CD4-positive, alpha-beta T cell (primary cell): ENCODE measurements at regions not wholly inside any gene's neighbourhood (a gene's known extent, or its start where the extent isn't known, plus 50 kb on each side); places are given as distances from the start of the nearest gene placed in this dataset.

ENCODE experiments used
- ATAC-seq: fragments of 200-7000 bp; cut with Tn5 transposase; one replicate; pipeline ENCODE4 v1.10.0; 2022; ENCODE audit warnings: mild to moderate bottlenecking; ENCODE audit not compliant: poor library complexity
- CTCF ChIA-PET: fragments of 350-600 bp; sonication (Branson Sonifier 250); formaldehyde crosslinking; loops from one replicate; lab custom pipeline; 2021; ENCODE audit warnings: antibody characterized with exemption, inconsistent platforms; lab: Charles Lee
- POLR2A ChIA-PET: fragments of 350-600 bp; sonication (Branson Sonifier 250); formaldehyde crosslinking; loops from one replicate; lab custom pipeline; 2021; ENCODE audit warnings: antibody characterized with exemption, inconsistent platforms; lab: Charles Lee
- DNase-seq, 14 experiments: peaks; one replicate each; pipeline ENCODE4 v3.0.0-alpha.2; 2013 to 2020; ENCODE audit warnings: mixed read lengths in 2 of 14
- H3K27ac ChIP-seq, 2 donors: one replicate each; pipeline versions ENCODE4 v1.5.1 to v1.7.0; 2013; ENCODE audit warnings: low read length in 2 of 2, low read depth in 1 of 2, mild to moderate bottlenecking in 1 of 2
- H3K27me3 ChIP-seq, 2 experiments: 1 replicate in 1 of 2; 2 replicates in 1 of 2; pipeline versions ENCODE4 v1.6.1 to v1.7.0; 2013; ENCODE audit warnings: low read length in 2 of 2, control low read depth in 1 of 2, mild to moderate bottlenecking in 1 of 2, moderate library complexity in 1 of 2; ENCODE audit not compliant: insufficient read depth in 2 of 2, control insufficient read depth in 1 of 2
- H3K36me3 ChIP-seq: one replicate; pipeline ENCODE4 v1.6.1; 2013; ENCODE audit warnings: low read length, control low read depth; ENCODE audit not compliant: insufficient read depth
- H3K4me1 ChIP-seq: one replicate; pipeline ENCODE4 v1.6.1; 2013; ENCODE audit warnings: low read length, control low read depth; ENCODE audit not compliant: insufficient read depth
- H3K4me3 ChIP-seq: one replicate; pipeline ENCODE4 v1.5.1; 2013; ENCODE audit warnings: mild to moderate bottlenecking, low read length, moderate library complexity
- H3K9me3 ChIP-seq, 2 experiments: 1 replicate in 1 of 2; 2 replicates in 1 of 2; pipeline versions ENCODE4 v1.6.1 to v1.7.0; 2013; ENCODE audit warnings: low read length in 2 of 2, mild to moderate bottlenecking in 2 of 2, control low read depth in 1 of 2, moderate library complexity in 1 of 2; ENCODE audit not compliant: control insufficient read depth in 1 of 2, insufficient read depth in 1 of 2
- H3K27ac Mint-ChIP-seq: one replicate; pipeline ENCODE4 v1.8.0; 2020; ENCODE audit warnings: mixed read lengths
- H3K27me3 Mint-ChIP-seq: one replicate; pipeline ENCODE4 v1.8.0; 2021; ENCODE audit warnings: mixed read lengths
- H3K36me3 Mint-ChIP-seq: one replicate; pipeline ENCODE4 v1.8.0; 2021; ENCODE audit warnings: low read depth, mixed read lengths
- H3K4me1 Mint-ChIP-seq: one replicate; pipeline ENCODE4 v1.8.0; 2021; ENCODE audit warnings: low read depth, mixed read lengths
- H3K4me3 Mint-ChIP-seq: one replicate; pipeline ENCODE4 v1.8.0; 2020; ENCODE audit warnings: mild to moderate bottlenecking, mixed read lengths
- H3K9me3 Mint-ChIP-seq: one replicate; pipeline ENCODE4 v1.8.0; 2020; ENCODE audit warnings: mixed read lengths
- intact Hi-C, 2 experiments: fragments of 100-400 bp; cut with DNase I in 1 of 2; cut with micrococcal nuclease in 1 of 2; formaldehyde crosslinking; loops; one replicate each; pipeline versions ENCODE4 v1.15.1 to v1.9.0; 2023 to 2025; cut with DNase I, micrococcal nuclease
- TF ChIP-seq, protein P1 (sequence below): fragments of 200-600 bp; IDR thresholded peaks from one replicate; pipeline ENCODE4 v1.8.0; 2022; ENCODE audit warnings: antibody characterized with exemption, mild to moderate bottlenecking

DNA sequence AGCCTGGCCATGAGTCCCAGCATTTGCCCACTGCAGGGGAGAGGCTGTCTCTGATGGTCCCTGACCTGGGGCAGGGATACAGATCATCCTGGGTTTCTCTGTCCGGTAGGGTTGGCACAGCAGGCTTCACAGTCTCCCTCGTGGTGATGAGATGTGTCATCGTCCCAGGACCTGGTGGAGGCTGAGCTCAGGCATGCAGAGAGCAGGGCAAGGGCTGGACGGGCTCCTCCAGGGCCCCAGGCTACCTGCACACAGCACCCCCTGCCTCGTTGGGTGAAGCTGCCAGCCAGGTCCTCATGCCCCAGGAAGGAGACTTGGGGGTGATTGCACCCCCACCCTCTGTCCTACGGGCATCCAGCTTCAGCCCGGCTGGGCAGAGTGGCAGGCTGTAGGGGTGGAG lies 155.8 kb upstream of the GSE1 start:
- Histone ChIP-seq H3K4me1 (peaks cover 16% of the 10 kb centered on the region), H3K27ac (no peak overlapping the region), H3K4me3 (no peak overlapping the region), H3K9me3 (peaks cover 0 to 6% of the 10 kb centered on the region in 2 experiments), H3K36me3 (no peaks in the 10 kb centered on the region), H3K27me3 (peaks cover 12 to 14% of the 10 kb centered on the region in 2 experiments)
- TF ChIP-seq, protein P1, sequence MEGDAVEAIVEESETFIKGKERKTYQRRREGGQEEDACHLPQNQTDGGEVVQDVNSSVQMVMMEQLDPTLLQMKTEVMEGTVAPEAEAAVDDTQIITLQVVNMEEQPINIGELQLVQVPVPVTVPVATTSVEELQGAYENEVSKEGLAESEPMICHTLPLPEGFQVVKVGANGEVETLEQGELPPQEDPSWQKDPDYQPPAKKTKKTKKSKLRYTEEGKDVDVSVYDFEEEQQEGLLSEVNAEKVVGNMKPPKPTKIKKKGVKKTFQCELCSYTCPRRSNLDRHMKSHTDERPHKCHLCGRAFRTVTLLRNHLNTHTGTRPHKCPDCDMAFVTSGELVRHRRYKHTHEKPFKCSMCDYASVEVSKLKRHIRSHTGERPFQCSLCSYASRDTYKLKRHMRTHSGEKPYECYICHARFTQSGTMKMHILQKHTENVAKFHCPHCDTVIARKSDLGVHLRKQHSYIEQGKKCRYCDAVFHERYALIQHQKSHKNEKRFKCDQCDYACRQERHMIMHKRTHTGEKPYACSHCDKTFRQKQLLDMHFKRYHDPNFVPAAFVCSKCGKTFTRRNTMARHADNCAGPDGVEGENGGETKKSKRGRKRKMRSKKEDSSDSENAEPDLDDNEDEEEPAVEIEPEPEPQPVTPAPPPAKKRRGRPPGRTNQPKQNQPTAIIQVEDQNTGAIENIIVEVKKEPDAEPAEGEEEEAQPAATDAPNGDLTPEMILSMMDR: no peak
- Mint-ChIP-seq H3K36me3 (no peaks in the 10 kb centered on the region), H3K4me1 (peaks cover 3% of the 10 kb centered on the region), H3K9me3 (no peaks in the 10 kb centered on the region), H3K27me3 (peaks cover 14% of the 10 kb centered on the region), H3K4me3 (no peak overlapping the region), H3K27ac (no peak overlapping the region)
- DNase-seq (no peak), ATAC-seq (no peak)
- ChIA-PET CTCF (no interaction called here), POLR2A (interaction anchor here (1.9 kb wide), 1 partner anchor 8 kb away, joined by 8 read pairs; no protein-coding TSS in a partner anchor)
- intact Hi-C loops: no loop called here

DNA sequence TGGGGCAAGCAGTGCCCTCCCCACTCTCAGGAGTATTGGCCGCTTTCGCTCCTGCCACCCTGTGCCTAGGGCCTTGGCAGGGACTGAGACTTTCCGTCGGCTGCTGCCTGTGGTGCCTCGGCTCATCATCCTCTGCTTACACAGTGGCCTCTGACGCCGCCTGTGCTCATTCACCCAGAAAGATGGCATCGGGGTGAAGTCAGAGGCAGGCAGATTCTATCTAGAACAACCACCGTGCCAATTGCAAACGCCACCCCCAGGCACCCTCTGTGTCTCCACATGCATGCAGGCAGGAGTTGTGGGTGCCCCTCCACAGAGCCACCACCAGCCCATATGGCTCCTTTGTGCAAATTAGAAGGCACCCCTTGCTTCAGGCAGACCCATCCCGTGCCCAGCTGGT lies 154.2 kb upstream of the GSE1 start:
- Histone ChIP-seq H3K36me3 (no peaks in the 10 kb centered on the region), H3K4me1 (peaks cover 18% of the 10 kb centered on the region), H3K4me3 (no peak overlapping the region), H3K27ac (no peak overlapping the region), H3K9me3 (peaks cover 0 to 15% of the 10 kb centered on the region in 2 experiments), H3K27me3 (peaks cover 22 to 25% of the 10 kb centered on the region in 2 experiments)
- TF ChIP-seq, protein P1: no peak
- CTCF ChIA-PET: no interaction called here
- ATAC-seq (no peak), DNase-seq (no peak)
- intact Hi-C loops: no loop called here
- no peaks in the 10 kb centered on the region for H3K36me3 Mint-ChIP-seq
- no peak overlapping the region for H3K4me3 Mint-ChIP-seq
- no peaks in the 10 kb centered on the region for H3K9me3 Mint-ChIP-seq
- POLR2A ChIA-PET: interaction anchor here (1.9 kb wide), 1 partner anchor 10 kb away, joined by 8 read pairs; no protein-coding TSS in a partner anchor
- no peak overlapping the region for H3K27ac Mint-ChIP-seq
- peaks cover 5% of the 10 kb centered on the region for H3K4me1 Mint-ChIP-seq
- H3K27me3 Mint-ChIP-seq: peaks cover 18% of the 10 kb centered on the region

DNA sequence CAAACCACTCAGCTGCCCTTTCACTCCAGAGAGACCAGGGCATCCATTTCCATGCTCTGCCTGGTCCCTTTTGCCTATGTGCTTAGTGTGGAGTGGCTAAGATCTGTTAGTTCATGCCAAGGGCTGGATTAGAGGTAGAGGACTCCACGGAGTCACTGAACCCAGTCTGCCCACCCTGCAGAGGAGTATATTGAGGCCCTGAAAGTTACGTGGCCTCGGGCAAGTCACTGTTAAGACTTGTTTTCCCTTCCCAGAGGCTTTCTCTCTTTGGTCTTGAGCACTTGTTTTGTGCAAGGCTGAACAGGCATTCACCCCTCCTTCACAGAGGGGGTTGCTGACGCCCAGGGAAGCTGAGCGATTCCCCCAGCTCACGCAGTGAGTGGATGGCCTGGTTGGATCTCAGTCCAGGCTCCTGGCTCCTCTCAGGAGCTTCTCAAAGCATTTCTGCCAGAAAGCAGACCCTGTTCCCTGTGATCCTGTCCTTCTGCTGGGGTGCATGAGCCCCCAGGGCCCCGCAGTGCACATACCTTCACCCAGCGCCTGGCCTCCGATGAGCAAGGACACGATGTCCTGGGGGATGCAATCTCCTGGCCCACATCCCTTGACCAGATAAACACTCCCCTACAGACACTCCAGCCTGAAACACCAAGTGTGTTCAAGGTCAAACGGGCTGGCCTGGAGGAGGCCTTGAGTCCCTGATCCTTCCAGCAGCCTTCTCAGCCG lies 153.4 kb upstream of the GSE1 start:
- intact Hi-C loops: no loop called here
- H3K4me1 Mint-ChIP-seq: peaks cover 5% of the 10 kb centered on the region
- Histone ChIP-seq H3K36me3 (no peaks in the 10 kb centered on the region), H3K4me1 (peaks cover 18% of the 10 kb centered on the region), H3K4me3 (no peak overlapping the region), H3K27ac (no peak overlapping the region), H3K9me3 (peaks cover 0 to 15% of the 10 kb centered on the region in 2 experiments), H3K27me3 (peaks cover 28 to 32% of the 10 kb centered on the region in 2 experiments)
- ChIA-PET CTCF (no interaction called here), POLR2A (interaction anchor here (2.7 kb wide), 1 partner anchor 12 kb away, joined by 16 read pairs; no protein-coding TSS in a partner anchor)
- peaks cover 25% of the 10 kb centered on the region for H3K27me3 Mint-ChIP-seq
- no peak for DNase-seq
- TF ChIP-seq, protein P1: no peak
- no peak overlapping the region for H3K27ac Mint-ChIP-seq
- ATAC-seq: no peak
- H3K9me3 Mint-ChIP-seq: no peaks in the 10 kb centered on the region
- no peak overlapping the region for H3K4me3 Mint-ChIP-seq
- H3K36me3 Mint-ChIP-seq: no peaks in the 10 kb centered on the region
